K562 (cell line): ENCODE measurements at regions not wholly inside any gene's neighbourhood (a gene's known extent, or its start where the extent isn't known, plus 50 kb on each side); places are given as distances from the start of the nearest gene placed in this dataset.

Source experiments
- ATAC-seq: fragments of 200-7000 bp; cut with Tn5 transposase; 3 replicates; pipeline ENCODE4 v1.9.1; 2020; ENCODE audit warnings: moderate library complexity
- BruUV-seq: library from RNA; stranded (reverse); fragments of 400-500 nt; replicated peaks from 2 replicates; lab custom pipeline; 2021; lab: Mats Ljungman, UMichigan
- CTCF ChIA-PET: fragments of 300-600 bp; formaldehyde crosslinking; extraction: SDS; loops from one replicate; lab custom pipeline; 2021; ENCODE audit warnings: low intra/inter-chr PET ratio; lab: Yijun Ruan, JAX
- POLR2A ChIA-PET: fragments of 300-600, 350-650 bp; sonication (Branson Sonifier 250); formaldehyde crosslinking; extraction: SDS; loops from one replicate; lab custom pipeline; 2021; ENCODE audit warnings: antibody characterized with exemption, inconsistent platforms; lab: Yijun Ruan, JAX
- DNase-seq, 4 experiments: peaks; one replicate each; pipeline versions ENCODE4 v3.0.0 to v3.0.0-alpha.2; 2011 to 2018; ENCODE audit warnings: low spot score in 3 of 4, mixed read lengths in 3 of 4; ENCODE audit errors: extremely low read depth in 1 of 4
- FAIRE-seq: peaks from 2 replicates; lab custom pipeline; 2011; peaks lifted over from hg19 to GRCh38; lab: Jason Lieb, UNC
- H2AFZ ChIP-seq: 2 replicates; pipeline ENCODE4 v1.6.0; 2011; ENCODE audit warnings: low read depth, low read length, control low read depth, inconsistent platforms
- H3K27ac ChIP-seq: fragments of 200-600 bp; 3 replicates; pipeline ENCODE4 v1.8.0; 2011; ENCODE audit warnings: low read depth, mild to moderate bottlenecking, control low read depth, inconsistent platforms, low read length, moderate library complexity, mixed read lengths; ENCODE audit errors: extremely low read depth
- H3K27me3 ChIP-seq, 2 experiments: fragments of 300-600 bp in 1 of 2; 2 replicates in 1 of 2; 3 replicates in 1 of 2; pipeline versions ENCODE4 v1.6.0 to v1.8.0; 2011; ENCODE audit warnings: inconsistent platforms in 2 of 2, low read length in 2 of 2, mild to moderate bottlenecking in 1 of 2, mixed read lengths in 1 of 2, moderate library complexity in 1 of 2; ENCODE audit not compliant: control insufficient read depth in 2 of 2, insufficient read depth in 2 of 2
- H3K36me3 ChIP-seq: fragments of 300-600 bp; 3 replicates; pipeline ENCODE4 v1.8.0; 2011; ENCODE audit warnings: mild to moderate bottlenecking, low read length, inconsistent platforms; ENCODE audit not compliant: control insufficient read depth, insufficient read depth
- H3K4me1 ChIP-seq, 2 experiments: fragments of 200-600 bp in 1 of 2; replicated peaks in 1 of 2; 2 replicates in 1 of 2; 3 replicates in 1 of 2; pipeline versions ENCODE4 v1.5.1 to v1.8.0; 2011; ENCODE audit warnings: inconsistent platforms in 2 of 2, low read length in 2 of 2, mild to moderate bottlenecking in 1 of 2, mixed read lengths in 1 of 2, moderate library complexity in 1 of 2; ENCODE audit not compliant: control insufficient read depth in 2 of 2, insufficient read depth in 2 of 2
- H3K4me2 ChIP-seq: 2 replicates; pipeline ENCODE4 v1.6.1; 2011; ENCODE audit warnings: low read length, control low read depth, inconsistent platforms, mixed read lengths; ENCODE audit not compliant: insufficient read depth
- H3K4me3 ChIP-seq: fragments of 200-600 bp; sonication (generic), shearing (Covaris generic); 2 replicates; pipeline ENCODE4 v1.5.1; 2016; ENCODE audit warnings: control low read depth, inconsistent platforms
- H3K79me2 ChIP-seq: fragments of 200-600 bp; 3 replicates; pipeline ENCODE4 v1.8.0; 2011; ENCODE audit warnings: low read length, inconsistent platforms; ENCODE audit not compliant: control insufficient read depth, insufficient read depth
- H3K9ac ChIP-seq, 2 experiments: 2 replicates each; pipeline versions ENCODE4 v1.6.0 to v1.6.1; 2011; ENCODE audit warnings: low read depth in 2 of 2, low read length in 2 of 2, control low read depth in 1 of 2, inconsistent platforms in 1 of 2, mild to moderate bottlenecking in 1 of 2, mixed read lengths in 1 of 2; ENCODE audit not compliant: insufficient read depth in 1 of 2
- H3K9me1 ChIP-seq: one replicate; pipeline ENCODE4 v1.6.0; 2011; ENCODE audit warnings: inconsistent platforms, mild to moderate bottlenecking, low read length, moderate library complexity; ENCODE audit not compliant: control insufficient read depth, insufficient read depth
- H3K9me3 ChIP-seq: replicated peaks from 2 replicates; pipeline ENCODE4 v1.5.1; 2011; ENCODE audit warnings: low read depth, low read length, inconsistent platforms; ENCODE audit not compliant: control insufficient read depth, insufficient read depth
- H4K20me1 ChIP-seq: replicated peaks from 2 replicates; pipeline ENCODE4 v1.6.1; 2011; ENCODE audit warnings: low read length, inconsistent platforms, mixed read lengths; ENCODE audit not compliant: control insufficient read depth, insufficient read depth
- CHCHD3 ChIP-seq: fragments of 250-450 bp; sonication (Bioruptor Pico); IDR thresholded peaks from 2 replicates; pipeline ENCODE4 v2.1.2; 2022; ENCODE audit warnings: mild to moderate bottlenecking
- PHTF2 ChIP-seq: fragments of 250-450 bp; sonication (Bioruptor Pico); IDR thresholded peaks from 2 replicates; pipeline ENCODE4 v1.5.0; 2021; ENCODE audit warnings: mild to moderate bottlenecking
- RBFOX2 ChIP-seq: fragments of 200-400 bp; formaldehyde crosslinking; IDR thresholded peaks from 2 replicates; pipeline ENCODE4 v1.6.1; 2017; ENCODE audit warnings: low read depth, mild to moderate bottlenecking, low read length, moderate library complexity
- RHOXF2B ChIP-seq: fragments of 250-450 bp; sonication (Bioruptor Pico); conservative IDR thresholded peaks from 2 replicates; pipeline ENCODE4 v1.5.1; 2021
- SMAD3 ChIP-seq: fragments of 450-650 bp; formaldehyde crosslinking; conservative IDR thresholded peaks from 2 replicates; pipeline ENCODE4 v1.4.0; 2020; ENCODE audit warnings: mild to moderate bottlenecking
- ZKSCAN1 ChIP-seq: fragments of 150-350 bp; IDR thresholded peaks from 2 replicates; pipeline ENCODE4 v1.6.1; 2016; ENCODE audit warnings: low read depth, low read length
- ZNF584 ChIP-seq: fragments of 200-800 bp; sonication (Bioruptor generic); IDR thresholded peaks from 2 replicates; pipeline ENCODE4 v1.6.1; 2016; ENCODE audit warnings: low read depth, mild to moderate bottlenecking, missing genetic modification characterization, missing compliant biosample characterization
- whole genome bisulfite sequencing: fragments of 100-300 bp; shearing (Covaris generic); methylation state at CpG from one replicate; pipeline ENCODE4 v1.1.6; 2016; ENCODE audit warnings: low coverage, mixed read lengths; ENCODE audit not compliant: insufficient coverage; ENCODE audit errors: missing lambda C conversion rate; 5-methylcytosine and 5-hydroxymethylcytosine counted together
- in situ Hi-C: fragments of 300-500 bp; cut with MboI; formaldehyde crosslinking; loops from 4 replicates; pipeline ENCODE4 v1.15.0; 2018; ENCODE audit warnings: inconsistent platforms, mixed read lengths
- intact Hi-C: fragments of 100-400 bp; cut with micrococcal nuclease; formaldehyde crosslinking; loops from 2 replicates; pipeline ENCODE4 v1.14.2; 2022
- TF ChIP-seq, protein P1 (sequence below), 2 experiments: fragments of 450-650 bp in 1 of 2; sonication (generic) in 1 of 2; formaldehyde crosslinking; conservative IDR thresholded peaks; 2 replicates each; pipeline versions ENCODE4 v1.4.0 to v1.8.1; 2020 to 2022; ENCODE audit warnings: mild to moderate bottlenecking in 1 of 2, missing genetic modification reagents in 1 of 2
- TF ChIP-seq, protein P2 (sequence below): fragments of 450-650 bp; IDR thresholded peaks from 2 replicates; pipeline ENCODE4 v1.6.1; 2016

DNA sequence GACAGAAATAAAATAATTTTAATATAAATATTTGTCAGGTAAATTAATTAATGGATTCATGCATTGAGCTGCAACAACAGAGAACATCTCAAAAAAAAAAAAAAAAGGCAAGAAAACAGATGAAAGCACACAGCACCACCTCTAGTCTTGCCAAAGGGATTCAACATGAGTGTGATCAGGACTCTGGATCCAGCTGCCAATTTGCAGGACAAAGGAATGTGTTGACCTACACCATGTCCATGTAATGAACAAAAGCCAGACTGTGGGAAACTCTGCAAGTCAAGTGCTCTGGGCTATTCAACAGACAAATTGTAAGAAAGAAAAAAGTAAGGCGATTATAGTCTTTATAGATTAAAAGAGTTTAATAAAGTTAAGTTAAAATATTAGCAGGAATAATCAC, 769.3 kb downstream of the TLR4 start:
- no peaks in the 10 kb centered on the region for H3K36me3 ChIP-seq
- H4K20me1 ChIP-seq = no peaks in the 10 kb centered on the region
- CTCF ChIA-PET = no interaction called here
- DNase-seq (no peak), FAIRE-seq (no peak), ATAC-seq (no peak)
- no peak overlapping the region for H3K27ac ChIP-seq
- no peaks in the 10 kb centered on the region for H3K4me1 ChIP-seq
- TF ChIP-seq, protein P1, sequence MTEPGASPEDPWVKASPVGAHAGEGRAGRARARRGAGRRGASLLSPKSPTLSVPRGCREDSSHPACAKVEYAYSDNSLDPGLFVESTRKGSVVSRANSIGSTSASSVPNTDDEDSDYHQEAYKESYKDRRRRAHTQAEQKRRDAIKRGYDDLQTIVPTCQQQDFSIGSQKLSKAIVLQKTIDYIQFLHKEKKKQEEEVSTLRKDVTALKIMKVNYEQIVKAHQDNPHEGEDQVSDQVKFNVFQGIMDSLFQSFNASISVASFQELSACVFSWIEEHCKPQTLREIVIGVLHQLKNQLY (CRISPR knock-in tag; conservative IDR thresholded peaks at IDR 0.05) = no peak
- TF ChIP-seq SMAD3 (CRISPR knock-in tag) = no peak
- TF ChIP-seq ZKSCAN1 = no peak
- TF ChIP-seq RBFOX2 = no peak
- no peak for TF ChIP-seq CHCHD3
- no peak for TF ChIP-seq RHOXF2B (CRISPR knock-in tag)
- no peak for TF ChIP-seq PHTF2 (CRISPR knock-in tag)
- TF ChIP-seq, protein P2, sequence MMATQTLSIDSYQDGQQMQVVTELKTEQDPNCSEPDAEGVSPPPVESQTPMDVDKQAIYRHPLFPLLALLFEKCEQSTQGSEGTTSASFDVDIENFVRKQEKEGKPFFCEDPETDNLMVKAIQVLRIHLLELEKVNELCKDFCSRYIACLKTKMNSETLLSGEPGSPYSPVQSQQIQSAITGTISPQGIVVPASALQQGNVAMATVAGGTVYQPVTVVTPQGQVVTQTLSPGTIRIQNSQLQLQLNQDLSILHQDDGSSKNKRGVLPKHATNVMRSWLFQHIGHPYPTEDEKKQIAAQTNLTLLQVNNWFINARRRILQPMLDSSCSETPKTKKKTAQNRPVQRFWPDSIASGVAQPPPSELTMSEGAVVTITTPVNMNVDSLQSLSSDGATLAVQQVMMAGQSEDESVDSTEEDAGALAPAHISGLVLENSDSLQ = no peak
- TF ChIP-seq ZNF584 (CRISPR knock-in tag) = no peak
- WGBS = 0% methylated on average over 1 of the region's 1 CpG
- intact Hi-C loops = no loop called here
- H3K9me3 ChIP-seq = no peaks in the 10 kb centered on the region
- H2AFZ ChIP-seq = no peak overlapping the region
- H3K27me3 ChIP-seq = no peaks in the 10 kb centered on the region
- no peak overlapping the region for H3K4me3 ChIP-seq
- no peaks in the 10 kb centered on the region for H3K9me1 ChIP-seq
- H3K9ac ChIP-seq = no peak overlapping the region
- POLR2A ChIA-PET = no interaction called here
- H3K79me2 ChIP-seq = no peaks in the 10 kb centered on the region
- BruUV-seq = no TSS peak
- H3K4me2 ChIP-seq = no peak overlapping the region
- in situ Hi-C loops = no loop called here
